Fibroblast of lung (primary cell): ENCODE measurements at regions not wholly inside any gene's neighbourhood (a gene's known extent, or its start where the extent isn't known, plus 50 kb on each side); places are given as distances from the start of the nearest gene placed in this dataset.
"Not testable (repeated sequence)": the region's sequence is repeated elsewhere in the genome, so short reads cannot be mapped to it uniquely, and the experiment has no call there.

Experiments used
- DNase-seq, 2 donors: peaks; one replicate each; pipeline versions ENCODE4 v3.0.0 to v3.0.0-alpha.2; 2010; ENCODE audit warnings: low read depth in 2 of 2
- H2AFZ ChIP-seq: 2 replicates; pipeline ENCODE4 v1.5.1; 2012; ENCODE audit warnings: low read length, control low read depth, inconsistent platforms
- H3K27ac ChIP-seq: 2 replicates; pipeline ENCODE4 v1.5.1; 2011; ENCODE audit warnings: low read length, control low read depth; ENCODE audit not compliant: insufficient read depth
- H3K27me3 ChIP-seq: 2 replicates; pipeline ENCODE4 v1.5.1; 2011; ENCODE audit warnings: mild to moderate bottlenecking, low read length; ENCODE audit not compliant: control insufficient read depth, insufficient read depth
- H3K36me3 ChIP-seq: 2 replicates; pipeline ENCODE4 v1.5.1; 2011; ENCODE audit warnings: low read length; ENCODE audit not compliant: control insufficient read depth, insufficient read depth
- H3K4me1 ChIP-seq: 2 replicates; pipeline ENCODE4 v1.5.1; 2011; ENCODE audit warnings: low read length; ENCODE audit not compliant: control insufficient read depth, insufficient read depth; ENCODE audit errors: extremely low read depth
- H3K4me2 ChIP-seq: 2 replicates; pipeline ENCODE4 v1.5.1; 2011; ENCODE audit warnings: low read length, control low read depth; ENCODE audit not compliant: insufficient read depth; ENCODE audit errors: extremely low read depth
- H3K4me3 ChIP-seq, 4 experiments: fragments of 200-600 bp in 1 of 4; sonication (generic) in 1 of 4; replicated peaks in 1 of 4; 2 replicates each; pipeline ENCODE4 v1.5.1; 2011 to 2016; ENCODE audit warnings: low read length in 4 of 4, low read depth in 3 of 4, mild to moderate bottlenecking in 3 of 4, control low read depth in 2 of 4, inconsistent platforms in 1 of 4, mixed read lengths in 1 of 4; ENCODE audit not compliant: insufficient read depth in 1 of 4; ENCODE audit errors: control extremely low read depth in 1 of 4
- H3K79me2 ChIP-seq: 2 replicates; pipeline ENCODE4 v1.5.1; 2012; ENCODE audit warnings: mild to moderate bottlenecking, low read length, inconsistent platforms; ENCODE audit not compliant: control insufficient read depth, insufficient read depth
- H3K9ac ChIP-seq: 2 replicates; pipeline ENCODE4 v1.5.1; 2011; ENCODE audit warnings: mild to moderate bottlenecking, low read length, control low read depth; ENCODE audit not compliant: insufficient read depth
- H3K9me3 ChIP-seq: 2 replicates; pipeline ENCODE4 v1.5.1; 2012; ENCODE audit warnings: low read depth, low read length; ENCODE audit not compliant: control insufficient read depth, insufficient read depth
- H4K20me1 ChIP-seq: 2 replicates; pipeline ENCODE4 v1.5.1; 2011; ENCODE audit warnings: low read length; ENCODE audit not compliant: control insufficient read depth, insufficient read depth; ENCODE audit errors: extremely low read depth
- EZH2 ChIP-seq: IDR thresholded peaks from 2 replicates; pipeline ENCODE4 v1.5.1; 2012; ENCODE audit warnings: low read length, control low read depth, mild to moderate bottlenecking; ENCODE audit errors: missing control alignments
- TF ChIP-seq, protein P1 (sequence below), 2 donors: IDR thresholded peaks in 1 of 2; conservative IDR thresholded peaks in 1 of 2; 1 replicate in 1 of 2; 2 replicates in 1 of 2; pipeline ENCODE4 v1.5.1; 2011 to 2012; ENCODE audit warnings: low read length in 2 of 2, control low read depth in 1 of 2, inconsistent platforms in 1 of 2, low read depth in 1 of 2, mild to moderate bottlenecking in 1 of 2

DNA sequence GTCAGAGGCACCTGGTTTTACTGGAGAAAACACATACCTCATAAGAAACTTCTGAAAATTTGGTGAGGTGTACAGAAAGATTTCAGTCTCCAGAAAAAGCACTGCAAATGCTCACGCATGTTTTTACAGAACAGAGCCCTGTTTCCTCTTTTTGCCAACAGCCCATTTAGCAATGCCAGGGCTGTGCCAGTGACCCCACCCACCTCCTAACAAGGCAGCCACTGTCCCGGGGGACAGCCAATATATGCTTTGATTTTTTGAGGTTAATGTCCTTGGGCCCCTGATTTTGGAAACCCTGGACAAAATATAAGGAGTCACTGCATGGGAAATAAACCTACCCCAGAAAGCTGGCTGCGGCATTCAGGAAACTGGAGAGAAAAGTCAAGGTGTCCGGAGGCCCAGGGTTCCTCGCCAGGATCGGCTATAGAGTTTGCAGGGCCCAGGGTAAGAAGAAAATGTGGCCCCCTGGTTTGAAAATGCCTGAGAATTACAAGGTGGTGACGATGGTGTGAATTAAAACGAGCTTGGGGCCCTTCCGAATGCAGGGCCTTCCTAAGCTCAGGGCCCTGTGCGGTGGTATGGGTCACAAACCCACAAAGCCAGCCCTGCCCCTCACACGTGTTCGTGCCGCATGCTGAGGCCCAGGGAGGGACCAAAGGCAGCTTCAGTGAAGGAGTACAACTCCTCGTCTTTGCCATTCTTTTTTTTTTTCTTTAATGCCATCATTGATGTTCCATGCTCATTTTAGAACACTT lies 71.1 kb upstream of the WNT7B start:
- peaks cover 79% of the 10 kb centered on the region for H3K79me2 ChIP-seq
- H3K36me3 ChIP-seq, result peaks cover 3% of the 10 kb centered on the region
- no peak overlapping the region for H3K4me2 ChIP-seq
- H3K9ac ChIP-seq, result no peak overlapping the region
- H3K4me1 ChIP-seq, result peaks cover 26% of the 10 kb centered on the region
- no peak for DNase-seq
- no peak overlapping the region for H3K27ac ChIP-seq
- no peak overlapping the region for H2AFZ ChIP-seq
- H4K20me1 ChIP-seq, result no peaks in the 10 kb centered on the region
- H3K9me3 ChIP-seq, result no peaks in the 10 kb centered on the region
- TF ChIP-seq, protein P1, sequence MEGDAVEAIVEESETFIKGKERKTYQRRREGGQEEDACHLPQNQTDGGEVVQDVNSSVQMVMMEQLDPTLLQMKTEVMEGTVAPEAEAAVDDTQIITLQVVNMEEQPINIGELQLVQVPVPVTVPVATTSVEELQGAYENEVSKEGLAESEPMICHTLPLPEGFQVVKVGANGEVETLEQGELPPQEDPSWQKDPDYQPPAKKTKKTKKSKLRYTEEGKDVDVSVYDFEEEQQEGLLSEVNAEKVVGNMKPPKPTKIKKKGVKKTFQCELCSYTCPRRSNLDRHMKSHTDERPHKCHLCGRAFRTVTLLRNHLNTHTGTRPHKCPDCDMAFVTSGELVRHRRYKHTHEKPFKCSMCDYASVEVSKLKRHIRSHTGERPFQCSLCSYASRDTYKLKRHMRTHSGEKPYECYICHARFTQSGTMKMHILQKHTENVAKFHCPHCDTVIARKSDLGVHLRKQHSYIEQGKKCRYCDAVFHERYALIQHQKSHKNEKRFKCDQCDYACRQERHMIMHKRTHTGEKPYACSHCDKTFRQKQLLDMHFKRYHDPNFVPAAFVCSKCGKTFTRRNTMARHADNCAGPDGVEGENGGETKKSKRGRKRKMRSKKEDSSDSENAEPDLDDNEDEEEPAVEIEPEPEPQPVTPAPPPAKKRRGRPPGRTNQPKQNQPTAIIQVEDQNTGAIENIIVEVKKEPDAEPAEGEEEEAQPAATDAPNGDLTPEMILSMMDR (conservative IDR thresholded peaks at IDR 0.05 in 1 of 2, IDR thresholded peaks at IDR 0.05 in 1 of 2; ENCODE audit: low read depth in 1 of 2, low read length in 2 of 2), result no peak
- no peak for TF ChIP-seq EZH2
- H3K27me3 ChIP-seq, result no peaks in the 10 kb centered on the region
- no peak overlapping the region for H3K4me3 ChIP-seq

DNA sequence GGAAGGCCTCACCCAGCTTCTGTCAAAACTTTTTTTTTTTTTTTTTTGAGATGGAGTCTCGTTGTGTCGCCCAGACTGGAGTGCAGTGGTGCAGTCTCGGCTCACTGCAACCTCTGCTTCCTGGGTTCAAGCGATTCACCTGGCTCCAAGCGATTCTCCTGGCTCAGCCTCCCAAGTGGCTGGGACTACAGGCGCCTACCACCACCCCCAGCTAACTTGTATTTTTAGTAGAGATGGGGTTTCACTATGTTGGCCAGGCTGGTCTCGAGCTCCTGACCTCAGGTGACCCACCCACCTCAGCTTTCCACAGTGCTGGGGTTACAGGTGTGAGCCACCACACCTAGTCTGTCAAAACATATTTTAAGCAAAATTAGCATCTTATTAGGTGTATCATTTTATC lies 71.7 kb upstream of the WNT7B start:
- H3K4me2 ChIP-seq, DNase-seq, H3K27ac ChIP-seq, H4K20me1 ChIP-seq, H3K9ac ChIP-seq, H2AFZ ChIP-seq, H3K9me3 ChIP-seq, H3K27me3 ChIP-seq, H3K36me3 ChIP-seq, H3K4me3 ChIP-seq: not testable (repeated sequence)
- Histone ChIP-seq H3K4me1 (peaks cover 20% of the 10 kb centered on the region), H3K79me2 (peaks cover 78% of the 10 kb centered on the region)

DNA sequence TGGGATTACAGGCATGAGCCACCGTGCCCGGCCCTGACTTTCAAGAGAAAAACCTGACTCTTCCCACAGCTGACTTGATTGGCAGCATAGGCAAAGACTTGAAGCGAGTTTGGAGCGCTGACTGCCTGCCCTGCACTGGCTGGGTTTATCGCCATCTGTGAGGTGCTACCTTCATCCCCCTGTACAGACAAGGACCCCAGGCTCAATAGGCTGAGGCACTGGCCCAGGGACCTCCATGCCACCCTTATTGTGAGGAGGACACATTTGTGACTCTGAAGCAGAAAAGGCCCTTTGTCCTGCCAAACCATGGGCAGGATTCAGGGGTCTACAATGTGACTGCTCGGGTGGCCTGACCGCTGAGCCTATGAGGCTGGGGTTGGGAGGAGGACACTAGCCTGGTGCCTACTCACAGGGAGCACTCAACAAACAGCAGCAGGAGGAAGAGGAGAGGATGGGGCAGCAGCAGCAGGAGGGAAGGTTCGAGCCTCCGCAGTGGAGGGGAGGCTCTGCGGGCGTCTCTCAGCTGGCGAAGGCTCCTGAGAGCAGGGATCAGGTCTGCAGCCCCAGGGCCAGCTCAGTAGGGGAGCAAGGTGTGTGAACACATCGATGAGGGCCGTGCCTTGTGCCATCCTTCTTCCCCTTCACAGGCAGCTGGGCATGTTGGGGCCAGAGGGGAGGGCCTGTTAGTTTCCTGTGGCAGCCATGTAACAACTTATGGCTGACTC lies 72.9 kb upstream of the WNT7B start:
- H3K79me2 ChIP-seq, result peaks cover 77% of the 10 kb centered on the region
- TF ChIP-seq, protein P1 (conservative IDR thresholded peaks at IDR 0.05 in 1 of 2, IDR thresholded peaks at IDR 0.05 in 1 of 2; ENCODE audit: low read depth in 1 of 2, low read length in 2 of 2), result no peak
- TF ChIP-seq EZH2, result no peak
- no peak overlapping the region for H2AFZ ChIP-seq
- no peak for DNase-seq
- no peaks in the 10 kb centered on the region for H4K20me1 ChIP-seq
- peaks cover 3% of the 10 kb centered on the region for H3K36me3 ChIP-seq
- peaks cover 20% of the 10 kb centered on the region for H3K4me1 ChIP-seq
- H3K27me3 ChIP-seq, result no peaks in the 10 kb centered on the region
- H3K9ac ChIP-seq, result no peak overlapping the region
- H3K27ac ChIP-seq, result no peak overlapping the region
- H3K9me3 ChIP-seq, result no peaks in the 10 kb centered on the region
- H3K4me3 ChIP-seq, result no peak overlapping the region
- no peak overlapping the region for H3K4me2 ChIP-seq
